IPS DF 4.7 (cell line): ENCODE measurements at regions not wholly inside any gene's neighbourhood (a gene's known extent, or its start where the extent isn't known, plus 50 kb on each side); places are given as distances from the start of the nearest gene placed in this dataset.

Experiments
- DNase-seq: peaks from one replicate; pipeline ENCODE4 v3.0.0-alpha.2; 2013; ENCODE audit warnings: low spot score; ENCODE audit errors: extremely low read depth

DNA sequence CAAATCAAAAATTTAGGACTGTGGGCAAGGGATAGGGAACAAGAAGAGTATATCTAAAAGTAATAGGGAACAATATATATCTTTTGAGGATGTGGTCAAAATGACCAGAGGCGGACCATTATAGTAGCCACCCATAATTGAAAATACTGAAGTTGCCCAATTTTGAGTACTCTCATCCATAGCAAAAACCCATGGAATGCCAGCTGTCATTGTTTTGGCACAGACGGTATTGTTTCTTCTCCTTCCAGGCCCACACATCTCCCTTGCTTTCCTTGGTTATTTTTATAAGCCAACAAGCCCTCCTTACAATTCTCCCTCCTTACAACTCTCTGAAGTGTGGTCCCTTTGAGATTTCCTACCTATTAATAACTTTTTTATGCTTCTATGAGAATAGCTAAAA lies 50.4 kb upstream of the RGMB start:
- DNase-seq = no peak
